ENCODE measurements at regions not wholly inside any gene's neighbourhood (a gene's known extent, or its start where the extent isn't known, plus 50 kb on each side); places are given as distances from the start of the nearest gene placed in this dataset.
"Not testable (repeated sequence)": the region's sequence is repeated elsewhere in the genome, so short reads cannot be mapped to it uniquely, and the experiment has no call there.

DNA sequence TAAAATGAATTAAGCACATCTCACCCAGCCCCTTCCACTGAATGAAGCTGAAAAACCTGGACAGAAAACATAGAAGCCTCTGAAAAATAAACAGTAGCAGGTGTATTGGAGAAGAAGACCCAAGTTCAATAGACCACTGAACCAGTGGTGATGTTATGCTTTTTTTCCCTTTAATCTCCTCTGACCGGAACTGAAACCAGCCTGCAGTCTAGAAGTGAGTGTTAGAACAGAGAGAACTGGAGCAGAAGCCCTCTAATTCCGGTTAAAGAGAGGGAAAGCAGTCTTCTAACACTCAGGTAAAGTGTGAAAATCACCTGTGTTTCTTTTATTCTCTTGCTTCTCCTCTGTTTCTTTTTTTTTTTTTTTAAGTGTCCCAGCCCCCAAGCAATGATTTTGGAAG, 83.5 kb upstream of the CCL21 start:
- DNase-seq (ENCODE audit: low read depth): no peak

DNA sequence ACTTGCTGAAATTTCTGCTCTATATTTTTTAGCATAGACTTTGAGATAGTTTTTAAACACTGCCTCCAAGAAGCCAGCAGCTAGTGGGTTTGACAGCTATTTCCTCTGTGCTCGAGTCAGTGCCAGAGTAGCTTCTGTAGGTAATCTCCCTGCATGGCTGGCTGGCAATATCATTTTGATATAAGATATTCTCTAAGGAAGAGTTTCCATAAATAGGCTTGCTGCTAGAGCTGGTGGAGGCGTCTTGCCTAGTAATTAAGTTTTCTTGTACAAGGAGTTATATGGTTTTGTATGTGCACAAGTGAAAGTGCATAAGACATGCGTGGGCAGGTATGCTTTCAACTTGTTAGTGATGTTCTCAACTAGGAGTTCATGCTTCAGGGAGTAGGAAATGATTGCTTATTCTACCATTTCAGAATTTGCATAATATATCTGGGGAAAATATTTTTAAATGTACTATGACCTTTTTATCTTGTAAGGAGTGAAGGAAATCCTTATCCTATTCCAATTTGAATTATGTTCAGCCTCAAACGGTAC, 74.1 kb upstream of the CCL21 start:
- no peak for DNase-seq (ENCODE audit: low read depth)

DNA sequence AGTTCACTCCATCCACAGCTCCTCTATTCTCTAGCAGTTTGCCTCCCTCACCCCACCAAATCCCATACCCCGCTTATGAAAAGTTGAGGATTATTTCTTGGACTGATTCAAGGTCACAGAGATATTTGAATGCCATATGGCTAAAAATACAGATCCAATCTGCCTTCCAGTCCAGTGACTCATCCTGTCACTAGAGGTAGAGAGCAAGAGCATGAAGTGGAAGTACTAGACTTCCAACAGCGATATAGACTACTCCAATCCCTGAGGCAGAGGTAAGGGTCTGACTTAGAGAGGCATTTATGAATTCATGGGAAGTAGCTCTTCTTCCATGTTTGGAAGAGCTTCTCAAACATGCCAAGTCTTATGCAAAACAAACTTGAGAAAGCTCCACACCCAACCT, 72.4 kb upstream of the CCL21 start:
- no peak for DNase-seq (ENCODE audit: low read depth)

- no peak for DNase-seq (ENCODE audit: low read depth)
Measured at GRCh38 chr9:34777666-34778065, 67.7 kb upstream of the CCL21 start.

- no peak for DNase-seq (ENCODE audit: low read depth)
Measured at GRCh38 chr9:34773955-34774354, 64.0 kb upstream of the CCL21 start.

- no peak for DNase-seq (ENCODE audit: low read depth)
Measured at GRCh38 chr9:34773306-34773910, 63.5 kb upstream of the CCL21 start.

GRCh38 chr9:34771007-34771406, 61.1 kb upstream of the CCL21 start:
- DNase-seq (ENCODE audit: low read depth): no peak

- DNase-seq (ENCODE audit: low read depth): not testable (repeated sequence)
Measured at GRCh38 chr9:34767087-34767486, 57.2 kb upstream of the CCL21 start.

DNA sequence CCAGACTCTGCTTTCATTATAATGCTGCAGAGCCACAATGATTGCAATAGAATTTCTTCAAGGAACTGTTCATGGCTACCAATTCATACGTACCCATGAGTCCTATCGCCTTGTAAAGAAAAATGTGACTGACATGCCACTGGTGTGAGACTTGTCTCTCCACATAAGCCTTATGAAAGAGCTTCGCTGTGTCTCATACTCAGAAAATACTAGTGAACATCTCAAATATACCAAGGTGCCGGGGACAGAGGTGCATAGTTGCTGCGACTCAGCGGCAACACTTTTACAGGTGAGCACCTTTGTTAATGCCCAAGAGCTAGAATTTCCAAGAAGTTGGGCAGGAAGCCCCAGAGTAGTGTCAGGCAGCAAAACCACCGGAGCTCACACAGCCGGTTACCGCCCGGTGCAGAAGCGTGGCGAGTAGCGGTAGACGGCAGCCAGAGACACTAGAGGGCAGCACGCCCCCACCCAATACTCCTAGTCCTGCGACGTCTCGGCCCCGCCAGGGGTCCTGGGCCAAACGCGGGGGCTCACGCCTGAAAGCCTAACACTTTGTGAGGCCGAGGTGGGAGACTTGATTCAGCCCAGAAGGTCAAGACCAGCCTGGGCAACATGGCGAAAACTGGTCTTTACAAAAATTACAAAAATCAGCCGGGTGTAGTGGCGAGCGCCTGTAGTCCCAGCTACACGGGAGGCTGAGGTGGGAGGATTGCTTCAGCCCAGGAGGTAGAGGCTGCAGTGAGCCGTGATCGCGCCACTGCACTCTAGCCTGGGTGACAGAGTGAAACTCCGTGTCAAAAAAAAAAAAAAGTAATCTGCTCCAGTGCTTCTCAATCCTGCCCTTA, 50.5 kb upstream of the CCL21 start:
- not testable (repeated sequence) for DNase-seq (ENCODE audit: low read depth)
